ENCODE measurements at regions not wholly inside any gene's neighbourhood (a gene's known extent, or its start where the extent isn't known, plus 50 kb on each side); places are given as distances from the start of the nearest gene placed in this dataset.
A peak's percentile ranks its signal among the peaks of the same experiment; 100 is the strongest.

- ATAC-seq (ENCODE audit: low FRiP score) = no peak
- intact Hi-C loops (cut with DNase I) = no loop called here
- H3K27ac ChIP-seq (ENCODE audit: low read depth in 1 of 2, low read length in 2 of 2) = no peak overlapping the region
Observed at GRCh38 chr12:92299744-92300143, 154.1 kb upstream of the BTG1 start.

GRCh38 chr12:92299344-92299743 is 153.7 kb upstream of the BTG1 start:
- no peaks in the 10 kb centered on the region for H3K4me1 ChIP-seq (ENCODE audit: control insufficient read depth in 1 of 2, insufficient read depth in 2 of 2, low read length in 2 of 2)
- ATAC-seq (ENCODE audit: low FRiP score) (no peak), DNase-seq (no peak)
- no peaks in the 10 kb centered on the region for H3K9me3 ChIP-seq (ENCODE audit: control insufficient read depth, low read length)
- intact Hi-C loops (cut with DNase I) = no loop called here
- H3K27me3 ChIP-seq (ENCODE audit: control insufficient read depth in 1 of 2, insufficient read depth in 2 of 2, low read length in 1 of 2) = no peaks in the 10 kb centered on the region
- no peak overlapping the region for H3K4me3 ChIP-seq (ENCODE audit: low read length in 2 of 2)
- H3K36me3 ChIP-seq (ENCODE audit: control insufficient read depth in 1 of 2, insufficient read depth in 2 of 2, low read length in 1 of 2) = no peaks in the 10 kb centered on the region
- no peak overlapping the region for H3K27ac ChIP-seq (ENCODE audit: low read depth in 1 of 2, low read length in 2 of 2)
- WGBS, 2 donors = 67 to 88% methylated on average over 2 of the region's 2 CpGs

More at GRCh38 chr12:92299744-92300143, 154.1 kb upstream of the BTG1 start:
- no peaks in the 10 kb centered on the region for H3K36me3 ChIP-seq (ENCODE audit: control insufficient read depth in 1 of 2, insufficient read depth in 2 of 2, low read length in 1 of 2)
- no peak overlapping the region for H3K4me3 ChIP-seq (ENCODE audit: low read length in 2 of 2)
- H3K27me3 ChIP-seq (ENCODE audit: control insufficient read depth in 1 of 2, insufficient read depth in 2 of 2, low read length in 1 of 2) = no peaks in the 10 kb centered on the region
- H3K4me1 ChIP-seq (ENCODE audit: control insufficient read depth in 1 of 2, insufficient read depth in 2 of 2, low read length in 2 of 2) = no peaks in the 10 kb centered on the region
- DNase-seq = no peak
- no peaks in the 10 kb centered on the region for H3K9me3 ChIP-seq (ENCODE audit: control insufficient read depth, low read length)
- WGBS, 2 donors = 94 to 96% methylated on average over 3 of the region's 3 CpGs

GRCh38 chr12:92297932-92298696 is 152.5 kb upstream of the BTG1 start:
- ATAC-seq (ENCODE audit: low FRiP score) (peak; percentile 60), DNase-seq (no peak)
- Histone ChIP-seq H3K27ac (ENCODE audit: low read depth in 1 of 2, low read length in 2 of 2) (no peak overlapping the region), H3K4me3 (ENCODE audit: low read length in 2 of 2) (no peak overlapping the region), H3K36me3 (ENCODE audit: control insufficient read depth in 1 of 2, insufficient read depth in 2 of 2, low read length in 1 of 2) (no peaks in the 10 kb centered on the region), H3K4me1 (ENCODE audit: control insufficient read depth in 1 of 2, insufficient read depth in 2 of 2, low read length in 2 of 2) (no peaks in the 10 kb centered on the region), H3K27me3 (ENCODE audit: control insufficient read depth in 1 of 2, insufficient read depth in 2 of 2, low read length in 1 of 2) (no peaks in the 10 kb centered on the region), H3K9me3 (ENCODE audit: control insufficient read depth, low read length) (no peaks in the 10 kb centered on the region)
- 61 to 62% methylated on average over 8 of the region's 8 CpGs for WGBS, 2 donors
- intact Hi-C loops (cut with DNase I) = no loop called here

- no peak overlapping the region for H3K4me3 ChIP-seq (ENCODE audit: low read length in 2 of 2)
- ATAC-seq (ENCODE audit: low FRiP score) = no peak
- no peak overlapping the region for H3K27ac ChIP-seq (ENCODE audit: low read depth in 1 of 2, low read length in 2 of 2)
Observed at GRCh38 chr12:92297405-92297804, 151.8 kb upstream of the BTG1 start.

GRCh38 chr12:92295523-92295922 is 149.9 kb upstream of the BTG1 start:
- WGBS, 2 donors = 77 to 83% methylated on average over 3 of the region's 3 CpGs
- ATAC-seq (ENCODE audit: low FRiP score) (no peak), DNase-seq (no peak)
- no peak overlapping the region for H3K4me3 ChIP-seq (ENCODE audit: low read length in 2 of 2)
- H3K4me1 ChIP-seq (ENCODE audit: control insufficient read depth in 1 of 2, insufficient read depth in 2 of 2, low read length in 2 of 2) = no peaks in the 10 kb centered on the region
- no peak overlapping the region for H3K27ac ChIP-seq (ENCODE audit: low read depth in 1 of 2, low read length in 2 of 2)
- H3K9me3 ChIP-seq (ENCODE audit: control insufficient read depth, low read length) = no peaks in the 10 kb centered on the region
- no peaks in the 10 kb centered on the region for H3K36me3 ChIP-seq (ENCODE audit: control insufficient read depth in 1 of 2, insufficient read depth in 2 of 2, low read length in 1 of 2)
- intact Hi-C loops (cut with DNase I) = no loop called here
- H3K27me3 ChIP-seq (ENCODE audit: control insufficient read depth in 1 of 2, insufficient read depth in 2 of 2, low read length in 1 of 2) = no peaks in the 10 kb centered on the region

More at GRCh38 chr12:92297405-92297804, 151.8 kb upstream of the BTG1 start:
- DNase-seq = no peak
- H3K36me3 ChIP-seq (ENCODE audit: control insufficient read depth in 1 of 2, insufficient read depth in 2 of 2, low read length in 1 of 2) = no peaks in the 10 kb centered on the region
- no peaks in the 10 kb centered on the region for H3K27me3 ChIP-seq (ENCODE audit: control insufficient read depth in 1 of 2, insufficient read depth in 2 of 2, low read length in 1 of 2)
- H3K4me1 ChIP-seq (ENCODE audit: control insufficient read depth in 1 of 2, insufficient read depth in 2 of 2, low read length in 2 of 2) = no peaks in the 10 kb centered on the region
- intact Hi-C loops (cut with DNase I) = no loop called here
- no peaks in the 10 kb centered on the region for H3K9me3 ChIP-seq (ENCODE audit: control insufficient read depth, low read length)
- WGBS, 2 donors = 80 to 81% methylated on average over 4 of the region's 4 CpGs

- Histone ChIP-seq H3K4me1 (ENCODE audit: control insufficient read depth in 1 of 2, insufficient read depth in 2 of 2, low read length in 2 of 2) (no peaks in the 10 kb centered on the region), H3K4me3 (ENCODE audit: low read length in 2 of 2) (no peak overlapping the region), H3K27ac (ENCODE audit: low read depth in 1 of 2, low read length in 2 of 2) (no peak overlapping the region), H3K36me3 (ENCODE audit: control insufficient read depth in 1 of 2, insufficient read depth in 2 of 2, low read length in 1 of 2) (no peaks in the 10 kb centered on the region), H3K9me3 (ENCODE audit: control insufficient read depth, low read length) (no peaks in the 10 kb centered on the region), H3K27me3 (ENCODE audit: control insufficient read depth in 1 of 2, insufficient read depth in 2 of 2, low read length in 1 of 2) (no peaks in the 10 kb centered on the region)
- 84 to 85% methylated on average over 4 of the region's 4 CpGs for WGBS, 2 donors
- ATAC-seq (ENCODE audit: low FRiP score) (no peak), DNase-seq (no peak)
- intact Hi-C loops (cut with DNase I) = no loop called here
Observed at GRCh38 chr12:92294676-92295440, 149.2 kb upstream of the BTG1 start.

- Histone ChIP-seq H3K27me3 (ENCODE audit: control insufficient read depth in 1 of 2, insufficient read depth in 2 of 2, low read length in 1 of 2) (peaks cover 0 to under 1% of the 10 kb centered on the region in 2 donors), H3K27ac (ENCODE audit: low read depth in 1 of 2, low read length in 2 of 2) (no peak overlapping the region), H3K4me1 (ENCODE audit: control insufficient read depth in 1 of 2, insufficient read depth in 2 of 2, low read length in 2 of 2) (no peaks in the 10 kb centered on the region), H3K9me3 (ENCODE audit: control insufficient read depth, low read length) (no peaks in the 10 kb centered on the region), H3K36me3 (ENCODE audit: control insufficient read depth in 1 of 2, insufficient read depth in 2 of 2, low read length in 1 of 2) (no peaks in the 10 kb centered on the region), H3K4me3 (ENCODE audit: low read length in 2 of 2) (no peak overlapping the region)
- intact Hi-C loops (cut with DNase I) = no loop called here
- WGBS, 2 donors = 56 to 70% methylated on average over 4 of the region's 4 CpGs
- ATAC-seq (ENCODE audit: low FRiP score) = no peak
- no peak for DNase-seq
Observed at GRCh38 chr12:92292016-92292415, 146.4 kb upstream of the BTG1 start.

- ATAC-seq (ENCODE audit: low FRiP score) = no peak
- Histone ChIP-seq H3K4me1 (ENCODE audit: control insufficient read depth in 1 of 2, insufficient read depth in 2 of 2, low read length in 2 of 2) (no peaks in the 10 kb centered on the region), H3K36me3 (ENCODE audit: control insufficient read depth in 1 of 2, insufficient read depth in 2 of 2, low read length in 1 of 2) (no peaks in the 10 kb centered on the region), H3K9me3 (ENCODE audit: control insufficient read depth, low read length) (no peaks in the 10 kb centered on the region), H3K27me3 (ENCODE audit: control insufficient read depth in 1 of 2, insufficient read depth in 2 of 2, low read length in 1 of 2) (peaks cover 0 to 1% of the 10 kb centered on the region in 2 donors), H3K27ac (ENCODE audit: low read depth in 1 of 2, low read length in 2 of 2) (no peak overlapping the region), H3K4me3 (ENCODE audit: low read length in 2 of 2) (no peak overlapping the region)
- no peak for DNase-seq
- intact Hi-C loops (cut with DNase I) = no loop called here
- WGBS, 2 donors = 62 to 70% methylated on average over 1 of the region's 1 CpG
Observed at GRCh38 chr12:92290886-92291285, 145.2 kb upstream of the BTG1 start.

- peaks cover 0 to 1% of the 10 kb centered on the region in 2 donors for H3K27me3 ChIP-seq (ENCODE audit: control insufficient read depth in 1 of 2, insufficient read depth in 2 of 2, low read length in 1 of 2)
- no peak overlapping the region for H3K4me3 ChIP-seq (ENCODE audit: low read length in 2 of 2)
- 60 to 76% methylated on average over 1 of the region's 1 CpG for WGBS, 2 donors
- DNase-seq = no peak
- no peak overlapping the region for H3K27ac ChIP-seq (ENCODE audit: low read depth in 1 of 2, low read length in 2 of 2)
- ATAC-seq (ENCODE audit: low FRiP score) = no peak
- H3K4me1 ChIP-seq (ENCODE audit: control insufficient read depth in 1 of 2, insufficient read depth in 2 of 2, low read length in 2 of 2) = no peaks in the 10 kb centered on the region
- no peaks in the 10 kb centered on the region for H3K36me3 ChIP-seq (ENCODE audit: control insufficient read depth in 1 of 2, insufficient read depth in 2 of 2, low read length in 1 of 2)
- intact Hi-C loops (cut with DNase I) = no loop called here
- H3K9me3 ChIP-seq (ENCODE audit: control insufficient read depth, low read length) = no peaks in the 10 kb centered on the region
Observed at GRCh38 chr12:92290350-92290695, 144.7 kb upstream of the BTG1 start.
